Neural crest cell (in vitro differentiated cells): ENCODE measurements at regions not wholly inside any gene's neighbourhood (a gene's known extent, or its start where the extent isn't known, plus 50 kb on each side); places are given as distances from the start of the nearest gene placed in this dataset.

Experiments used
- DNase-seq: peaks from one replicate; pipeline ENCODE4 v3.0.0; 2021; ENCODE audit warnings: low read depth, mixed read lengths, low spot score
- H3K27ac Mint-ChIP-seq: one replicate; pipeline ENCODE4 v1.8.0; 2021; ENCODE audit warnings: mild to moderate bottlenecking, mixed read lengths; ENCODE audit not compliant: unreplicated experiment
- H3K27me3 Mint-ChIP-seq: 2 replicates; pipeline ENCODE4 v1.8.0; 2021; ENCODE audit warnings: low read depth, mild to moderate bottlenecking, mixed read lengths
- H3K36me3 Mint-ChIP-seq: 2 replicates; pipeline ENCODE4 v1.8.0; 2021; ENCODE audit warnings: low read depth, mild to moderate bottlenecking, mixed read lengths
- H3K4me1 Mint-ChIP-seq: 2 replicates; pipeline ENCODE4 v1.8.0; 2021; ENCODE audit warnings: mixed read lengths
- H3K4me3 Mint-ChIP-seq: one replicate; pipeline ENCODE4 v1.8.0; 2021; ENCODE audit warnings: mild to moderate bottlenecking, mixed read lengths
- H3K9me3 Mint-ChIP-seq: 2 replicates; pipeline ENCODE4 v1.8.0; 2021; ENCODE audit warnings: mixed read lengths
- TF ChIP-seq, protein P1 (sequence below): fragments of 200-600 bp; sonication (generic); conservative IDR thresholded peaks from 2 replicates; pipeline ENCODE4 v1.5.0; 2021; ENCODE audit warnings: antibody characterized with exemption, mild to moderate bottlenecking

DNA sequence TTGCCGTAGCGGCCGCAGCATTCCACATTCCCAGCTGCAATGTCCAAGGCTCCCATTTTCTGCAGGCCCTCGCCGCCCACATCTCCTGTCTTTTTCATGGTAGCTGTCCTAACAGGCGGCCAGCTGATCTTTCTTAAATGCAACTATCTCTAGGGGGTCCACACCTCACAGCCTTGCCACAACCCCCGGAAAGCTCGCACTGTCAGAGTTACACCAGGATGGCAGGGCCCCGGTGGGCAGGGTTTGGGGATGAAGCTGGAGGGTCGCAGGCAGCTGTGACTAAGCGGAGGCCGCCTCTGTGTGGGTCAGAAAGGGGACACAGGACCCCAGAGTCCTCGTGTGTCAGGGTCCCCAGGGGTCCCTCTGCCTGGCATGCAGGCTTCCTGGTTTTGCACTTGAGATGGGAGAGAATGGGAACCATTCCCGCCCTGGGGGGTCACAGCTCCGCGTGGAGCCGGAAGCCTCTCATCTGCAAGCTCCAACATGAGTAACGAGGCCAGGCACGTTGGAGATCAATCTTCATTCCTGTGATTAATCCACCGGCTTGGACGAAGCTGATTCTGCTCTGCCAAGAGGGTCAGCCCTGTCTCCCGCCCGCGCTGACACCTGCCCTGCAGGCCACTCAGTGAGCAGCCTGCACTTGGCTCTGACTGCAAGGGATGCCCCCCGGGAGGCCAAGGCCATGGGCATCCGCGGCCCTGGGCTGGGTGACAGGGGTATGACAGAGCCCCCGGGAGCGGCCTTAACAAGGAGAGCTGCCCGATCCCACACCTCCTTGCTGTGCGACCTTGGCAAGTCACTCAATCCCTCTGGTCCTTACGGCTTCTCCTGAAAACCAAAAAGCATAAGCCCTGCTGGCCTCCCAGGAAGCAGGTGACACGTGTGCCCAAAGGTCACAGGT lies 97.9 kb downstream of the ADRA2C start:
- Mint-ChIP-seq H3K27me3 (peaks cover 13% of the 10 kb centered on the region), H3K4me1 (peaks cover 9% of the 10 kb centered on the region), H3K27ac (no peak overlapping the region), H3K36me3 (no peaks in the 10 kb centered on the region), H3K9me3 (no peaks in the 10 kb centered on the region), H3K4me3 (no peak overlapping the region)
- DNase-seq = no peak
- TF ChIP-seq, protein P1, sequence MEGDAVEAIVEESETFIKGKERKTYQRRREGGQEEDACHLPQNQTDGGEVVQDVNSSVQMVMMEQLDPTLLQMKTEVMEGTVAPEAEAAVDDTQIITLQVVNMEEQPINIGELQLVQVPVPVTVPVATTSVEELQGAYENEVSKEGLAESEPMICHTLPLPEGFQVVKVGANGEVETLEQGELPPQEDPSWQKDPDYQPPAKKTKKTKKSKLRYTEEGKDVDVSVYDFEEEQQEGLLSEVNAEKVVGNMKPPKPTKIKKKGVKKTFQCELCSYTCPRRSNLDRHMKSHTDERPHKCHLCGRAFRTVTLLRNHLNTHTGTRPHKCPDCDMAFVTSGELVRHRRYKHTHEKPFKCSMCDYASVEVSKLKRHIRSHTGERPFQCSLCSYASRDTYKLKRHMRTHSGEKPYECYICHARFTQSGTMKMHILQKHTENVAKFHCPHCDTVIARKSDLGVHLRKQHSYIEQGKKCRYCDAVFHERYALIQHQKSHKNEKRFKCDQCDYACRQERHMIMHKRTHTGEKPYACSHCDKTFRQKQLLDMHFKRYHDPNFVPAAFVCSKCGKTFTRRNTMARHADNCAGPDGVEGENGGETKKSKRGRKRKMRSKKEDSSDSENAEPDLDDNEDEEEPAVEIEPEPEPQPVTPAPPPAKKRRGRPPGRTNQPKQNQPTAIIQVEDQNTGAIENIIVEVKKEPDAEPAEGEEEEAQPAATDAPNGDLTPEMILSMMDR = no peak

DNA sequence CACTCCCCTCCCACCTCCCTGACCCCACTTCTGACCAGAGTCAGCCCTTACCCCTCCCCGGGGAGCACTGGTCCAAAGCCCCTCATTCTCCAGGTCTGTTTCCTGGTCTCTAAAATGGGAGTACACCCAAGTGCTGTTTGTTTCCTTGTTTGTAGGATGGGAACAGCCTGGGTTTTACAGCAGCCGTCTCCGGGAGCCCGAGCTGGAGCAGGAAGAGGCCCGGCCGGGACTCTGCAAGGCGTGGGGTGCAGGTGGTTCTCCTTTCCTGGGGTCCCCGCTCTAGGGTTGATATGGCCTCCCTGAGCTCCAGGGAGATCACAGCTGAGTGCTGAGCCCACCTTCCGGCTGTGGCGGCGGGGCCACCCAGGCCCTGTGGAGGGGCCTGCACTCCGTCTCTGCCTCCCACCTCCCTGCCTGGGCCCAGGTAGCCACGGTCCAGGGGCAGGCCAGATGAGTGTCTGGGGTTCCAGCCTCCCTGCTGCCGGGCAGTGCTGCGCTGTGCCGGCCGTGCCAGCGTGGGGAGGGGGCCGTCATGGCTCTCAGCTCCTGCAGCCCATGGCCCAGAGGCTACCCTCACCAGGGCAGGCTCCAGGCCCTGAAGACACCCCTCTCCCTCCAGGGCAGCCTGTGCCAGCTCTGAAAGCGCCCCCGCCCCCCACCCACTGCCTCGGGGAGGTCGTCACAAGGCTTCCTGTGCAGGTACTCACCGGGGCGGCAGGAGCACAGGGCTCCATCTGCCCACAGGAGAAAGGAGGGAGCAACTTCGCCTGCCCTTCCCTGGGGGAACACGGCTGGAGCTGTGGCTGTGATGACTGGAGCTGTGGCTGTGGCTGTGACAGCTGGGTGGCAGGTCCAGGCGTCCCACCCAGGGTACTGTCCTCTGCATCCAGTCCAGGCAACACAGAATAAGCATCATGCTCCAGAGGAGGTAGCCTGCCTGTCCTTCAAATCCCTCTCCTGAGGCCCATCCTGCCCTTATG lies 98.8 kb downstream of the ADRA2C start:
- no peak for DNase-seq
- Mint-ChIP-seq H3K27me3 (peaks cover 21% of the 10 kb centered on the region), H3K4me1 (peaks cover 9% of the 10 kb centered on the region), H3K36me3 (no peaks in the 10 kb centered on the region), H3K9me3 (no peaks in the 10 kb centered on the region), H3K4me3 (no peak overlapping the region), H3K27ac (no peak overlapping the region)
- TF ChIP-seq, protein P1 = no peak

DNA sequence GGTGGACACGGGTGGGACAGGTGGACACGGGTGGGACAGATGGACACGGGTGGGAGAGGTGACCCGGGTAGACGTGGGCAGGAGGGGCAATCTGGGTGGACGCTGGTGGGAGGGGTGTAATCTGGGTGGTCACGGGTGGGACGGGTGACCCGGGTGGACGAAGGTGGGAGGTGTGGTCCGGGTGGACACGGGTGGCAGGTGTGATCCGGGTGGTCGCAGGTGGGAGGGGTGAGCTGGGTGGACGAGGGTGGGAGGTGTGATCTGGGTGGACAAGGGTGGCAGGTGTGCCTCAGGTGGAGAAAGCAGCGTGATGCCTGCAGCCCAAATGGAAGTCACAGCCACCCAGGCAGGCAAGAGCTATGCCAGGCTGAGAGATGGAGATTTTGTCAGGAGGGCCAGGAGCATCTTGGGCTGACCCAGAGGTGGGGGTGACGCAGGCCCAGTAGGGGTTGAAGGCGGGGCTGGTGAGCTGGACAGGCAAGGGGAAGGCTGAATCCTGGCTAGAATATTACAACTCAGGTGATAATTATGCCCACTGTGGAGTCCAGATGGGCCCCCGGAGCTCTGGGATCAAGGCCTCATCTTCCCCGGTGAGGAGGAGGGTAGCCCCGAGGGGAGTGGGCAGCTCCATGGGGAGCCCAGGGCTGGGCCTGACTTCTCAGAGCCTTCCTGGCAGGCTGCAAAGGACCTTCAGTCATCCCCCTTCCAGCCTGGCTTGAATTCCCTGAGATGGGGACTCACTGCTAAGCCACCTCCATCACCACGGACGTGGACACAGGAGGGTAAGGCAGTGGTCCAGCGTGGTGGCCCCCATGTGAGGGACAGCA lies 100.0 kb downstream of the ADRA2C start:
- H3K9me3 Mint-ChIP-seq = no peaks in the 10 kb centered on the region

DNA sequence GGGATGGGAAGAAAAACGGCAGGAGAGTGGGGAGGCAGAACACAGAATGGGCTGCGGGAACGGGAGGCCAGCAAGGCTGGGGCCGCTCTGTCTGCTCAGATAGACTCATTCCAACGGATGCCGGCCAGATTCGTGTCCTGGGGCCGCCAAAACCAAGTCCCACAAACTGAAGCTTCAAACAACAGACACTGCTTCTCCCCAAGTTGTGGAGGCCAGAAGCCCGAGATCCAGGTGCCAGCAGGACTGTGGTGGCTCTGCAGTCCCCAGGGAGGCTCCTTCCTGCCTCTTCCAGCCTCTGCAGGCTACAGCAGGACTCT lies 100.6 kb downstream of the ADRA2C start:
- TF ChIP-seq, protein P1 = no peak
- H3K27ac Mint-ChIP-seq = no peak overlapping the region
- no peaks in the 10 kb centered on the region for H3K36me3 Mint-ChIP-seq
- peaks cover 16% of the 10 kb centered on the region for H3K4me1 Mint-ChIP-seq
- H3K4me3 Mint-ChIP-seq = no peak overlapping the region
- peaks cover 37% of the 10 kb centered on the region for H3K27me3 Mint-ChIP-seq
- DNase-seq = no peak
- H3K9me3 Mint-ChIP-seq = no peaks in the 10 kb centered on the region

More for the DNA sequence above, 100.0 kb downstream of the ADRA2C start:
- Mint-ChIP-seq H3K27ac (no peak overlapping the region), H3K4me1 (peaks cover 16% of the 10 kb centered on the region), H3K4me3 (no peak overlapping the region), H3K36me3 (no peaks in the 10 kb centered on the region), H3K27me3 (peaks cover 32% of the 10 kb centered on the region)
- DNase-seq = no peak
- TF ChIP-seq, protein P1 = no peak
